Hepatocyte (in vitro differentiated cells): ENCODE measurements at regions not wholly inside any gene's neighbourhood (a gene's known extent, or its start where the extent isn't known, plus 50 kb on each side); places are given as distances from the start of the nearest gene placed in this dataset.

ENCODE experiments used
- DNase-seq: peaks from one replicate; pipeline ENCODE4 v3.0.0-alpha.2; 2016; ENCODE audit warnings: low spot score
- H2AFZ ChIP-seq: fragments of 200-600 bp; sonication (generic); 2 replicates; pipeline ENCODE4 v1.6.0; 2016; ENCODE audit warnings: antibody characterized with exemption, mild to moderate bottlenecking
- H3K27ac ChIP-seq: fragments of 200-600 bp; sonication (generic); 2 replicates; pipeline ENCODE4 v1.5.1; 2016; ENCODE audit warnings: mild to moderate bottlenecking
- H3K27me3 ChIP-seq: fragments of 200-600 bp; sonication (generic); 2 replicates; pipeline ENCODE4 v1.6.1; 2016
- H3K36me3 ChIP-seq: fragments of 200-600 bp; sonication (generic); replicated peaks from 2 replicates; pipeline ENCODE4 v1.5.1; 2016; ENCODE audit warnings: low read depth; ENCODE audit not compliant: insufficient read depth
- H3K4me1 ChIP-seq: fragments of 200-600 bp; sonication (generic); 2 replicates; pipeline ENCODE4 v1.5.1; 2016; ENCODE audit warnings: mild to moderate bottlenecking, moderate library complexity; ENCODE audit not compliant: insufficient read depth
- H3K4me2 ChIP-seq: fragments of 200-600 bp; sonication (generic); 2 replicates; pipeline ENCODE4 v1.6.0; 2016
- H3K4me3 ChIP-seq: fragments of 200-600 bp; sonication (generic); 2 replicates; pipeline ENCODE4 v1.5.1; 2016; ENCODE audit warnings: mild to moderate bottlenecking
- H3K79me2 ChIP-seq: fragments of 200-600 bp; sonication (generic); 2 replicates; pipeline ENCODE4 v1.6.0; 2017; ENCODE audit warnings: mild to moderate bottlenecking
- H3K9me2 ChIP-seq: fragments of 200-600 bp; sonication (generic); replicated peaks from 2 replicates; pipeline ENCODE4 v1.6.0; 2017; ENCODE audit warnings: mild to moderate bottlenecking; ENCODE audit not compliant: insufficient read depth
- H3K9me3 ChIP-seq: fragments of 200-600 bp; sonication (generic); 2 replicates; pipeline ENCODE4 v1.5.1; 2016; ENCODE audit warnings: low read depth, mild to moderate bottlenecking
- H4K20me1 ChIP-seq: fragments of 200-600 bp; sonication (generic); 2 replicates; pipeline ENCODE4 v1.6.0; 2016; ENCODE audit warnings: mild to moderate bottlenecking; ENCODE audit not compliant: insufficient read depth, poor library complexity, severe bottlenecking
- CTCF ChIP-seq: fragments of 200-600 bp; sonication (generic); IDR thresholded peaks from 2 replicates; pipeline ENCODE4 v1.5.1; 2016; ENCODE audit warnings: antibody characterized with exemption, mild to moderate bottlenecking; ENCODE audit not compliant: poor library complexity
- EZH2 ChIP-seq: fragments of 200-600 bp; sonication (generic); IDR thresholded peaks from 2 replicates; pipeline ENCODE4 v1.6.1; 2016; ENCODE audit warnings: antibody characterized with exemption, mild to moderate bottlenecking, borderline replicate concordance
- EZH2phosphoT487 ChIP-seq: fragments of 200-600 bp; sonication (generic); IDR thresholded peaks from one replicate; pipeline ENCODE4 v1.6.1; 2018; ENCODE audit warnings: antibody characterized with exemption, mild to moderate bottlenecking, low read depth, moderate library complexity; ENCODE audit not compliant: unreplicated experiment, severe bottlenecking
- WGBS: methylation state at CpG from one replicate; pipeline ENCODE4 v1.1.6; 2016; ENCODE audit warnings: low lambda C conversion rate; ENCODE audit errors: missing lambda C conversion rate; 5-methylcytosine and 5-hydroxymethylcytosine counted together

- no peak overlapping the region for H3K27ac ChIP-seq
- H4K20me1 ChIP-seq, result no peaks in the 10 kb centered on the region
- H3K9me3 ChIP-seq, result no peaks in the 10 kb centered on the region
- H3K79me2 ChIP-seq, result no peaks in the 10 kb centered on the region
- TF ChIP-seq CTCF (no peak), EZH2 (no peak), EZH2phosphoT487 (no peak)
- H3K4me2 ChIP-seq, result no peak overlapping the region
- WGBS, result 53% methylated on average over 3 of the region's 3 CpGs
- H3K4me1 ChIP-seq, result no peaks in the 10 kb centered on the region
- no peaks in the 10 kb centered on the region for H3K9me2 ChIP-seq
- H3K27me3 ChIP-seq, result peaks cover 5% of the 10 kb centered on the region
- H3K4me3 ChIP-seq, result no peak overlapping the region
- DNase-seq, result no peak
- no peaks in the 10 kb centered on the region for H3K36me3 ChIP-seq
- no peak overlapping the region for H2AFZ ChIP-seq
Observed at GRCh38 chr22:34198976-34199375, 278.7 kb upstream of the LARGE1 start.

- no peak overlapping the region for H3K4me3 ChIP-seq
- H3K27ac ChIP-seq, result no peak overlapping the region
- H3K9me3 ChIP-seq, result no peaks in the 10 kb centered on the region
- no peak for DNase-seq
- no peaks in the 10 kb centered on the region for H3K9me2 ChIP-seq
- H3K79me2 ChIP-seq, result no peaks in the 10 kb centered on the region
- H3K4me1 ChIP-seq, result no peaks in the 10 kb centered on the region
- no peaks in the 10 kb centered on the region for H3K27me3 ChIP-seq
- H3K4me2 ChIP-seq, result no peak overlapping the region
- no peak overlapping the region for H2AFZ ChIP-seq
- no peaks in the 10 kb centered on the region for H4K20me1 ChIP-seq
- no peak for TF ChIP-seq CTCF
- TF ChIP-seq EZH2phosphoT487, result no peak
- TF ChIP-seq EZH2, result no peak
- no peaks in the 10 kb centered on the region for H3K36me3 ChIP-seq
- WGBS, result 80% methylated on average over 7 of the region's 7 CpGs
Observed at GRCh38 chr22:34210301-34210700, 290.0 kb upstream of the LARGE1 start.

GRCh38 chr22:34214372-34214771, 294.1 kb upstream of the LARGE1 start:
- Histone ChIP-seq H3K4me1 (no peaks in the 10 kb centered on the region), H3K27ac (no peak overlapping the region), H3K9me2 (no peaks in the 10 kb centered on the region), H3K4me3 (no peak overlapping the region), H3K79me2 (no peaks in the 10 kb centered on the region), H2AFZ (no peak overlapping the region), H3K9me3 (no peaks in the 10 kb centered on the region), H3K36me3 (no peaks in the 10 kb centered on the region), H4K20me1 (no peaks in the 10 kb centered on the region), H3K4me2 (no peak overlapping the region), H3K27me3 (no peaks in the 10 kb centered on the region)
- no peak for TF ChIP-seq CTCF
- no peak for TF ChIP-seq EZH2
- TF ChIP-seq EZH2phosphoT487, result no peak
- no peak for DNase-seq

- TF ChIP-seq CTCF (no peak), EZH2 (no peak), EZH2phosphoT487 (no peak)
- Histone ChIP-seq H3K79me2 (no peaks in the 10 kb centered on the region), H3K27me3 (no peaks in the 10 kb centered on the region), H3K36me3 (no peaks in the 10 kb centered on the region), H3K27ac (no peak overlapping the region), H3K9me3 (no peaks in the 10 kb centered on the region), H3K9me2 (no peaks in the 10 kb centered on the region), H3K4me1 (no peaks in the 10 kb centered on the region), H2AFZ (no peak overlapping the region), H3K4me2 (no peak overlapping the region), H3K4me3 (no peak overlapping the region), H4K20me1 (no peaks in the 10 kb centered on the region)
- no peak for DNase-seq
- WGBS, result 73% methylated on average over 1 of the region's 1 CpG
Observed at GRCh38 chr22:34225278-34225677, 305.0 kb upstream of the LARGE1 start.
